C1 segment of cervical spinal cord (tissue), 14 donors: ENCODE measurements at regions not wholly inside any gene's neighbourhood (a gene's known extent, or its start where the extent isn't known, plus 50 kb on each side); places are given as distances from the start of the nearest gene placed in this dataset.
"Not testable (repeated sequence)": the region's sequence is repeated elsewhere in the genome, so short reads cannot be mapped to it uniquely, and the experiment has no call there.

Experiments
- DNase-seq, 14 donors: peaks; one replicate each; lab custom pipeline; 2025; lab: John Stamatoyannopoulos, UW

DNA sequence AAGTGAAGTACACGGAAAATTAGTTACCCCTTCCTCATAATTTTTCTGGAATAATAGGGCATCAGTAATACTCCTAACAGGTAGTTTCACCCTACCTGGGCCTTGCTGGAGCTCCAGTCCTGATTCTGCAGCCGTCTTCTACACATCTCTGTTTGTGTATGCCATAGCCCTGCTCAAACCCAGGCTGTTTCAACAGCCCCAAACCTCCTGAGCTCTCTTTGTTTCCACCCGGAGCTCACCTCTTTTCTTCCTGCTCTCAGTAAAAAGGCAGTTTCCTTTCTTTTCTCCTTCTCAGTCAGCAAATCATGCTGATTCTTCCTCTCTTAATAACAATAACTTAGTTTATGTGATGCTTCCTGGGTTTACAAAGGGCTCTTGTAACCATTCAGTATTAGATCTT is 355.1 kb upstream of the RUNX1 start:
- DNase-seq = no peak

DNA sequence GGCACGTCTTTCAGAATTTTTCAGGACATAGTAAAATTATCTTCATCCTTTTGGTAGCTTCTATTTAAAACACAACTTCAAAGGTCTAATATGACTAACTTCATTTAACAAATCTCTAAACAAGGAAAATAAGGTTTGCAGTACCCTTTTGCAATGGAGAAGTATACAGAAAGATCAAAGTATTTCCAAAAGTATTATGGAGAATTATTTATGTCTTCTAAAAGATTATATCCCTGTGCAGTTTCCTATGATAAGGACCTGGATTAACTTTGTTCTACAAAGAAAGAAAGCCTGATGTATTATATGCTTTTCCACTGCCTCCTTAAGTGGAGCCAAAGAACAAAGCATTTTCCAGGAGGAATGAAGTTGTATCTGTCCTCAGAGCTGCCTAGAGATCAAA is 353.0 kb upstream of the RUNX1 start:
- DNase-seq = no peak

- DNase-seq = no peak
Observed at GRCh38 chr21:35401476-35401875, 352.4 kb upstream of the RUNX1 start.

DNA sequence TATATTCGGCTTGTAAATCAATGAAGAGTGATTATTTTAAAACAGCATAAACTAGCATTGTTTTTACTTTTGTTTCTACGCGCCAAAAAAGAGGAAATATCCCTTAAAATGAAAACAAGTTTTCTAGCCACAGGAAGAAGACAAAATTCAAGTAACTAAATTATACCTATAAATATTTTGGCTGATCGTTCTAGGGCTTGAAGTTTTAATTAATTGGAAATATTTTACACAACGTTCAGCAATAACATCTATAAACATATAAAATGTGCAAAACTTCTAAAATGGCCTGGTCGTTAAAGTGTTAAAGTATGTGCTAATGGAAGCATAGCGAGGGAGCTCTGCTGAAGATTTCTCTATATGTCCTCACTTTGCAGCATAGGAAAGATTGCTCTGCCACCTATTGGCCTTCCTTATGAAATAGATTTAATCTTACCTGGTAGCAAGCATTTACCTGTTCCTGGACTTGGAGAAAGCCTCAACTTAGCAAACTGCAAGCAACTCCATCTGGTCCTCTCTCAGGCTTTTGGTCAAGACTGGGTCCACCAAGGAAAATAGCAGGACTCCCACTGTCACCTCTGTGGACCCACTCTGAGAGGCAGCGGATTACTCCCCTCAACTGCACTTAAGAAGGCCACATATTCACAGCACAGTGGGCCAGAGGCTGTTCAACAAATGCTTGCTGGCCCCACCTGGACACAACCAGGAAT is 351.3 kb upstream of the RUNX1 start:
- peak in 1 of 14 donors; percentile 3 for DNase-seq

DNA sequence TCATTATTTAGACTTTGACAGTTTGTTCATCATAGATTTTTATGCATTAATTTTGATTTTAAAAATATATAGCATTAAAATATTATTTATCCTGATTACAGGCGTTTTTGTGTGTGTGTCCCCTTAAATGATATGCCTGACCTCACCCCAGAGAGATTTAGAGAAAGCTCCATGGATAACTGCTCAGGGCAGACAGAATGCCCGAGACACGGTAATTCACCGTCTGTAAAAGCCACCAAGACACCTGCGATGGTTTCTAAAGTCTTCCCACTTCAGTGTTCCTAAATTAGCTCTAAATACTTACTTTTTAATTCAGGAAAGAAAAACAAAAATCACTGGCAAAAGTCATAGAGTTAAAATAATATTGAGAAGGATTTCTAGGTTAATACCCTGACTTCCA is 350.6 kb upstream of the RUNX1 start:
- DNase-seq = no peak

DNA sequence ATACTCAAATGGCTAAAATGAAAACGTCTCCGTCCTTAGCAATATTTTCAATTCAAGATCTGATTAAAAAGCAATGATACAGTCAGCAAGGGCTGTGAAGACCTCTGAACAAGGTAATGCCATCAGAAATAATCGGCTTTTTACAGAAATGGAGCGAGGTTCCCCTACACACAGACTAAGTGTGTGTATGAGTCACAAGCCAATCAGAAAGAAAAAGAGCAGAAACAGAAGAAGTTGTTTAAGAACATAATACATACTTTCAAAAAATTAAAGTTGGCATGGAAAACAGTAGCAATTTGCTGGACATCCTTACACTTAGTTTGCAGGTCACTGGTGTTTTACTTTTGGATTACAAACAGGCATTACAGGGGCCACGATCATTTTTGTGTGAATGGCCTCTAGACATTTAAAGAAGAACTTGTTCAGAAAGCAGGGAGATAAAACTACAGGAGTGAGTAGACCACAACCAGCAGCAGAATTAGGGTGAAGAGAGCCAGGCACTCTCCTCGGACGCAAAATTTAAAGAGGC is 350.0 kb upstream of the RUNX1 start:
- no peak for DNase-seq

DNA sequence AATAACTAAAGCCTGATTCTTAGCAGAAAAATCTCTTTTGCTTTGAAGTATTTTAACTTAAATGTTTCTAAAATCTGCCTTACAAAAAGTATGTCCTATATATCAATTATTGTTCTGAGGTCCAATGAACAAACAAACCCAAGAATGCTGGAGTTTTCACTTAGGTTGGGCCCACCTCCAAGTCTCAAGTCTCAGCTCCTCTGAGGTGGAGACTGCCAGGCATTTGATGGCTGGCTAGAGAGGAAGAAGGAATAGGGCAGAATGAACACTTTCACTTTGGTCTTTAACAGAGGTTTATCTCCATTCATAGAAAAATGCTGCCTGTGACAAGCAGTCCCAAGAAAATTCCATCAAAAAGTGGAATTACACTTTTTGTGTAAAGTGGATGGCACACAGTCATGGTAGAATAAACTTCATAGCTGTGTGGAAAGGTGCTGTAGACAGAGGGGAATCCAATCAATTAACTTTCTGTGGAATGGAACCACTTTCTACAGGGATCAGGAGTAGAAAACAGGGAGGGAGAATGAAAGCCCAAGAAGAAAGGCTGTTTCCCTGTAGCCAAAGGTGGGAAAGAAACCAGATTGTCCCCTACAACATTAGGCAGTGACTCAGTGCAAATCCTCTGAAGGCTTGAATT is 349.4 kb upstream of the RUNX1 start:
- DNase-seq = no peak

DNA sequence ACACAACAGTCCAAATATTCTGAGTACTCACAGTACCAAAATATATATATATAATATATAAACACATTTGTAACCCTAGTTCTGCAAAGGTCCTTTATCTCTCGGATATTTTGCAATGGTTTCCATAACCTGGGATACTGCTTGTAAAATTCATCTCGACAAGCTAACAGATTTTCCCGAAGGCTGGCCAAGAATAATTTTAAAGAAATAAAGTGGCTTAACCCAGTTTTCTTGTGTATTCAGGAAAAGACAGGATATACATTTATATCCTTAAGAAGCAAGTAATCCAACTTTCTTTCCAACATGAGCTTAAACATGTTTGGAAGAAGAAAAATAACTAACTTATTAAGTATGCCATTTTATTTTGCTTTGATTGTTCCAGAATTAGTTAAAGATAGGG is 348.7 kb upstream of the RUNX1 start:
- DNase-seq = no peak

DNA sequence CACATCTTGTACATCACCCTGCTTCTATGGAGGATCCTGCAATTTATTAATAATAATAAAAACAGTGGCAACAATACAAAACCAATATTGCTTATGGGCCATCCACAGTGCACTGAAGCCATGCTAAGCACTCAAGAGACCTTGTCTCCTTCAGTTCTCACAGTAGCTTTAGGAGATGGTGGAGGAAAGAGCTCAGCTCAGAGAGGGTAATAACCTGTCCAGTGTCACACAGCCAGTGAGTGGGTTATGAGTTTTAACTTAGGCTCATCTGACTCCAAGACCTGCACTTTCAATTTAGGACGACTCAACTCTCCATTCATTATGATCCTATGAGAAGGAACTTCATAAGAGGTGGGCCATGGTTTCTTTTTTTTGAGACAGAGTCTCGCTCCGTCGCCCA is 347.6 kb upstream of the RUNX1 start:
- no peak for DNase-seq

DNA sequence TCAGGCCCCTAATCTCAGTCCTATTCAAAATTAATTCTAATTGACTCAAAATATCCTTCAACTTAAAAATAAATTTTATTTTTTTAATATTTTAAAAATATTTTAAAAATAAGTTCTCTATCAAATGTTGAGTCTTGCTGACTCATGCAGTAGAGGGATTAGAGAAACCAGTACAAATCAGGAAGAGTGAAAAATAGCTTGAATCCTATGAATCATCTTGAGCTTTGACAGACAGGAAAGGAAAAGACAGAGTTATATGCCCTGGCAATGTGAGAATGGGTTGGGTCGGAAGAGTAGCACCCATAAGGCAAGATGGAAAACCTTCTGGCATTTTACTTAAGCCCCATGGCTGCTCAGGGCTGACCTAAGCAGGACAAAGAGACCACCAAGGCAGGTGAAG is 346.6 kb upstream of the RUNX1 start:
- no peak for DNase-seq

GRCh38 chr21:35394634-35395369 is 345.7 kb upstream of the RUNX1 start:
- DNase-seq = no peak

DNA sequence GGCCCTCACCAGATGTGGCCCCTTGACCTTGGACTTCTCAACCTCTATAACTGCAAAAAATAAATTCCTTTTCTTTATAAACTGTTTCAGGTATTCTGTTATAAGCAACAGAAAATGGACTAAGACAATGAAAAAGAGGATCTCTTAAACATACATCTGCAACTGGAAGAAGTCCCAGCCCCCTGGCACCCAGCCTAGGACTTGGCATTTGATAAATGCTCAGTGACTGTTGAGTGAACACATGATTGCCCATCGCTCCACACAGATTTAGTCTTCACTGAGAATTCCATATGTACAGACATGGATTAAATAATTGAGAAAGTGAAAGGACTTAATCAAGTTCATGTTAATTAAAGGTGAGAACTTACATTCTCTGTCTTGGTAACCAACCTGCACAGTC is 344.9 kb upstream of the RUNX1 start:
- DNase-seq = no peak

DNA sequence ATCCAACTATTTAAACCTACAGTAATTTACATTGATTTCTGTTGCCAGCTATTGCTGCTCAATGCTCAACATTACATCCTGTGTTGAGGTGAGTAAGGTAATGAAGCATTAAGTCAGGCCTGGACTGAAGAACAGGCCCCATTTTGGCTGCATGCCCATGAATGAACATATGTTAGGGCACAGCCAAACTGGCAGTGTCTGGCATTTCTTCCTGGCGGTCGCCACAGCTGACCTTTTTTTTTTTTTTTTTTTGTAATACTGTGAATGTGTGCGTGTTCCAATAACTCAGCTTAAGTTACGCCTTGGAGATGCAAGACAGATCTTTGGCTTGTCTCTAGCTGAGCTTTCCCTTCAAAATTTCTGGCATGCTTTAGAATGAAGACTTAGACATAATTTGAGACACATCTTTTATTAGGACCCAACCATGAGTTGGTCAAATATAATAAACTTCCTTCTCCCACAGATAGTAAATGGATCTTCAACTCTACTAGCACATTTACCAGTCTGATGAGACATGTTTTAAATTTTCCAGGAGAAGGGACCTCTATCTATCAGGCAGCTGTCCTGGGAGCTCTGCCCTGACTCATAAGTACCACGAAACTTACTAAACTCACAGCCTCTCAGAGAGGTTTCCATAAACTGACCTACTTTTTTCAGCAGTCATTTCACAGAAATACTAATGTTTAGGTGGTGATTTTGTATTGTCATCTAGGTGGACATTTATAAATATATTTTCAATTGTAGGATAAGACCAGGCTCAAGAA is 341.1 kb upstream of the RUNX1 start:
- DNase-seq = peak in 2 of 14 donors; percentile 6 to 73

DNA sequence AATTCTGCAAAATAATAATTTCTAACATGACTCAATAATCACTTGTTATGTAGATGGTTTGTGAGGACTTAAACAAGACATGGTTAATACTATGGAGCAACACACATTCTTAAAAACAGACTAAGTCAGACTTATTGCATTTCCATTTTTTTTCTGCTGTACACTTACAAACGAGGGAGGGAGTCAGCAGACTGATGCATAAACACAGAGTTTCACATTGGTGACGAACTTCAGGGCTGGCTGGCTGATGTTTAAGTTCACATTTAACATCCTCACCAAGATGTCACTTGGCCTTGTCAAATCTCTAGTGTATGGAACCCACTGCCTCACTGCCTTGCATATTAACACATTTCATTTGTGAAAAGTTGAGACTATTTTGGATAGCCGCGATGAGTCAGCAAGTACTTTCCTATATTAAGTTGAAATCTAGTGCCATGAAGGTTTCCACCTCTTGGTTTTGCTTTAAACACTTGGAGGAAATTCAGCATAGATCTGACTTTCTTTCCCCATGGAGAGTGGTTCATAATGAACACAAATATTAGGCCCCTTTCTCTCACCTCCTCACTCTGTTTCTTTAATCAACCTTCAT is 337.5 kb upstream of the RUNX1 start:
- no peak for DNase-seq

- no peak for DNase-seq
Observed at GRCh38 chr21:35384375-35384774, 335.3 kb upstream of the RUNX1 start.

GRCh38 chr21:35382696-35383095 is 333.6 kb upstream of the RUNX1 start:
- no peak for DNase-seq

DNA sequence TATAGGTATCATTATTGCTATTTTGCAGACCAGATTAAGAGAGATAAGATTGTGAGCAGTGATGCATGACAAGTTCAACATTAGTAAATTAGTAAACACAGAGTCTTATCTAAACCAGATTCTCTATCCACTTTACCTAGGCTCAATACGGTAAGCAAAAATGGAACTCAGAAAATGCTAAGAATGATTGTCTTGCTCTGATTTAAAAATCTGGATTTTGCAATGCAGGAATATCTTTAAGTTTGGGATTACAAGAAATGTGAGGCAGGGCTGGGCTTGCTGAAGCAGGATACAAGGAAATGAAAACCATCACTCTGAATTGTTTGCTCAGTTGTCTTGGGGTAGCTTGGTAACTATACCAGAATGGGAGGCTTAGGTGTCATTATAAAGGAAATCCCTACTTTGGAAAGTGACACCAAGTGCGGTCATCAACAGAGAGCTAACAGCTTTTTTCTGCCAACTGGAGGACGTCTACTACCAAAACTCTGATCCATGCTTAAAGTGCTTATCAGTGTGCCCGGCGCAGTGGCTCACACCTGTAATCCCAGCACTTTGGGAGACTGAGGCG is 332.7 kb upstream of the RUNX1 start:
- no peak for DNase-seq

DNA sequence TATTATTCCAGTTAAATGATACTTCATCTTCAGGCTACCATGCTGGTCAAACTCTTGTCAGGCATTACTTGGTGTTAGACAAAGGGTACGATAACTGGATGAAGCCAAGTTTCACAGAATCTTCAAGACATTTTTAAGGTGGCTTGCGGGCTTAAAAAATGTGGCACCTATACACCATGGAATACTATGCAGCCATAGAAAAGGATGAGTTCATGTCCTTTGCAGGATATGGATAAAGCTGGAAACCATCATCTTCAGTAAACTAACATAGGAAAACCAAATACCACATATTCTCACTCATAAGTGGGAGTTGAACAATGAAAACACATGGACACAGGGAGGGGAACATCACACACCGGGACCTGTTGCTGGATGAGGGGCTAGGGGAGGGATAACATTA is 331.2 kb upstream of the RUNX1 start:
- DNase-seq = not testable (repeated sequence)

DNA sequence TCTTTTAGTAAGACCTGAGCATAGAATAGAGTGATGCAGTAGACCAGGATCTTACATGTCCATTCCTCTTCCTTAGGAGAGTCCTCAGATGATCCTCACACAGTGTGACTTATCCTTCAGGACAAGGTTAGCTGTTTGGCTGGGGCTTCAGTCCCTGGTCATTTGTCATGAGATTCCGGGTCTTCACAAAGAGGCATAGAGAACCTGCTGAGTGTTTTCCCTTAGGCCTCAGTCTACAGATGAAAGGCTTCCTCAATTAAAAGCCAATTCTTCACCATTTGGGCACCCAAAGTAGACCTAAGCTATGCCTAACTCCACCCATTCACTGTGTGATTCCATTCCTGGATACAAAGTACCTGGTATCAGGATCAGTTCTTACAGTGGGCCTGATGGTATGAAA is 329.8 kb upstream of the RUNX1 start:
- DNase-seq = no peak

DNA sequence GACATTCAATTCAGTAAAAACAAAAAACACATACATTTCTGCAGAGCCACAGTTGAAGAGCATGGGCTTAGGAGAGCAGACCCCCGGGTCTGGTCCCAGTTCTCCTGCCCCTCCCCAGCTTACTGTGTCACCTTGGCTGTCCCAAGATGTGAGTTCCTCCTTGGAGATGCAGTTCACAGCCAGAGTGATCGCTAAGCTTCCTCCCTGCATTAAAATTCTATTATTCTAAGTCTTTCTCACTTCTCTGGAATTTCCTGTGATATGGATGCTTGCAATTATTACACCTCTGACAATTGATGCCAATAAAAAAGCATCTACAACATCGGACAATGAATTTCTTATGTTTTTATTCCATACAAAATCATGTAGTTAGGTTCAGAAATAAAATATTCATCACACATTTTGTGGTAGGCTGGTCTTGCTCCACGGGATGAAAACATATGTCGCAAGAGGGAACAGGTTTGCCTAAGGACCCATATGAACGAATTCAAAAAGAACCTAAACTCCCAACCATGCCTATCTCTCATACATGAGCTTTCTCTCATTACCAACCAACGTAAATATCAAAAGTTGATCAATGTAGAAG is 328.5 kb upstream of the RUNX1 start:
- no peak for DNase-seq
